K562 (cell line): ENCODE measurements at regions not wholly inside any gene's neighbourhood (a gene's known extent, or its start where the extent isn't known, plus 50 kb on each side); places are given as distances from the start of the nearest gene placed in this dataset.

Experiments used
- ATAC-seq: fragments of 200-7000 bp; cut with Tn5 transposase; 3 replicates; pipeline ENCODE4 v1.9.1; 2020; ENCODE audit warnings: moderate library complexity
- BruUV-seq: library from RNA; stranded (reverse); fragments of 400-500 nt; replicated peaks from 2 replicates; lab custom pipeline; 2021; lab: Mats Ljungman, UMichigan
- CTCF ChIA-PET: fragments of 300-600 bp; formaldehyde crosslinking; extraction: SDS; loops from one replicate; lab custom pipeline; 2021; ENCODE audit warnings: low intra/inter-chr PET ratio; lab: Yijun Ruan, JAX
- POLR2A ChIA-PET: fragments of 300-600, 350-650 bp; sonication (Branson Sonifier 250); formaldehyde crosslinking; extraction: SDS; loops from one replicate; lab custom pipeline; 2021; ENCODE audit warnings: antibody characterized with exemption, inconsistent platforms; lab: Yijun Ruan, JAX
- DNase-seq, 4 experiments: peaks; one replicate each; pipeline versions ENCODE4 v3.0.0 to v3.0.0-alpha.2; 2011 to 2018; ENCODE audit warnings: low spot score in 3 of 4, mixed read lengths in 3 of 4; ENCODE audit errors: extremely low read depth in 1 of 4
- FAIRE-seq: peaks from 2 replicates; lab custom pipeline; 2011; peaks lifted over from hg19 to GRCh38; lab: Jason Lieb, UNC
- H2AFZ ChIP-seq: 2 replicates; pipeline ENCODE4 v1.6.0; 2011; ENCODE audit warnings: low read depth, low read length, control low read depth, inconsistent platforms
- H3K27ac ChIP-seq: fragments of 200-600 bp; 3 replicates; pipeline ENCODE4 v1.8.0; 2011; ENCODE audit warnings: low read depth, mild to moderate bottlenecking, control low read depth, inconsistent platforms, low read length, moderate library complexity, mixed read lengths; ENCODE audit errors: extremely low read depth
- H3K27me3 ChIP-seq, 2 experiments: fragments of 300-600 bp in 1 of 2; 2 replicates in 1 of 2; 3 replicates in 1 of 2; pipeline versions ENCODE4 v1.6.0 to v1.8.0; 2011; ENCODE audit warnings: inconsistent platforms in 2 of 2, low read length in 2 of 2, mild to moderate bottlenecking in 1 of 2, mixed read lengths in 1 of 2, moderate library complexity in 1 of 2; ENCODE audit not compliant: control insufficient read depth in 2 of 2, insufficient read depth in 2 of 2
- H3K36me3 ChIP-seq: fragments of 300-600 bp; 3 replicates; pipeline ENCODE4 v1.8.0; 2011; ENCODE audit warnings: mild to moderate bottlenecking, low read length, inconsistent platforms; ENCODE audit not compliant: control insufficient read depth, insufficient read depth
- H3K4me1 ChIP-seq, 2 experiments: fragments of 200-600 bp in 1 of 2; replicated peaks in 1 of 2; 2 replicates in 1 of 2; 3 replicates in 1 of 2; pipeline versions ENCODE4 v1.5.1 to v1.8.0; 2011; ENCODE audit warnings: inconsistent platforms in 2 of 2, low read length in 2 of 2, mild to moderate bottlenecking in 1 of 2, mixed read lengths in 1 of 2, moderate library complexity in 1 of 2; ENCODE audit not compliant: control insufficient read depth in 2 of 2, insufficient read depth in 2 of 2
- H3K4me2 ChIP-seq: 2 replicates; pipeline ENCODE4 v1.6.1; 2011; ENCODE audit warnings: low read length, control low read depth, inconsistent platforms, mixed read lengths; ENCODE audit not compliant: insufficient read depth
- H3K4me3 ChIP-seq: fragments of 200-600 bp; sonication (generic), shearing (Covaris generic); 2 replicates; pipeline ENCODE4 v1.5.1; 2016; ENCODE audit warnings: control low read depth, inconsistent platforms
- H3K79me2 ChIP-seq: fragments of 200-600 bp; 3 replicates; pipeline ENCODE4 v1.8.0; 2011; ENCODE audit warnings: low read length, inconsistent platforms; ENCODE audit not compliant: control insufficient read depth, insufficient read depth
- H3K9ac ChIP-seq, 2 experiments: 2 replicates each; pipeline versions ENCODE4 v1.6.0 to v1.6.1; 2011; ENCODE audit warnings: low read depth in 2 of 2, low read length in 2 of 2, control low read depth in 1 of 2, inconsistent platforms in 1 of 2, mild to moderate bottlenecking in 1 of 2, mixed read lengths in 1 of 2; ENCODE audit not compliant: insufficient read depth in 1 of 2
- H3K9me1 ChIP-seq: one replicate; pipeline ENCODE4 v1.6.0; 2011; ENCODE audit warnings: inconsistent platforms, mild to moderate bottlenecking, low read length, moderate library complexity; ENCODE audit not compliant: control insufficient read depth, insufficient read depth
- H3K9me3 ChIP-seq: replicated peaks from 2 replicates; pipeline ENCODE4 v1.5.1; 2011; ENCODE audit warnings: low read depth, low read length, inconsistent platforms; ENCODE audit not compliant: control insufficient read depth, insufficient read depth
- H4K20me1 ChIP-seq: replicated peaks from 2 replicates; pipeline ENCODE4 v1.6.1; 2011; ENCODE audit warnings: low read length, inconsistent platforms, mixed read lengths; ENCODE audit not compliant: control insufficient read depth, insufficient read depth
- BDP1 ChIP-seq: IDR thresholded peaks from 3 replicates; pipeline ENCODE4 v1.6.1; 2011; ENCODE audit not compliant: insufficient read length, insufficient read depth
- ETS2 ChIP-seq: IDR thresholded peaks from 2 replicates; pipeline ENCODE4 v1.6.1; 2016; ENCODE audit warnings: borderline replicate concordance, missing genetic modification characterization, mild to moderate bottlenecking, moderate library complexity, missing compliant biosample characterization; ENCODE audit not compliant: poor library complexity, severe bottlenecking
- GTF2E2 ChIP-seq: fragments of 200-800 bp; sonication (Bioruptor generic); IDR thresholded peaks from 2 replicates; pipeline ENCODE4 v1.6.1; 2016; ENCODE audit warnings: missing genetic modification characterization, missing compliant biosample characterization
- IFI16 ChIP-seq: fragments of 250-450 bp; sonication (Bioruptor Pico); IDR thresholded peaks from 2 replicates; pipeline ENCODE4 v2.1.2; 2022; ENCODE audit warnings: mild to moderate bottlenecking, inconsistent platforms
- LEF1 ChIP-seq: fragments of 450-650 bp; IDR thresholded peaks from 2 replicates; pipeline ENCODE4 v1.6.1; 2016; ENCODE audit warnings: mild to moderate bottlenecking
- NONO ChIP-seq, 2 experiments: fragments of 200-400 bp in 1 of 2; fragments of 450-650 bp in 1 of 2; formaldehyde crosslinking in 1 of 2; IDR thresholded peaks; 2 replicates each; pipeline ENCODE4 v1.6.1; 2017; ENCODE audit warnings: low read depth in 2 of 2, mild to moderate bottlenecking in 2 of 2, moderate library complexity in 2 of 2, low read length in 1 of 2
- TBL1XR1 ChIP-seq, 2 experiments: IDR thresholded peaks; 2 replicates each; pipeline ENCODE4 v1.6.1; 2012; ENCODE audit warnings: improper control_type of control experiment in 2 of 2, low read length in 2 of 2, mild to moderate bottlenecking in 1 of 2
- ZMIZ1 ChIP-seq, 2 experiments: fragments of 150-350 bp in 1 of 2; IDR thresholded peaks; 2 replicates each; pipeline ENCODE4 v1.6.1; 2012 to 2016; ENCODE audit warnings: low read depth in 2 of 2, low read length in 2 of 2, mild to moderate bottlenecking in 1 of 2, moderate library complexity in 1 of 2
- ZNF707 ChIP-seq: fragments of 250-450 bp; sonication (Bioruptor Pico); conservative IDR thresholded peaks from 2 replicates; pipeline ENCODE4 v1.8.0; 2022; ENCODE audit warnings: inconsistent platforms, mild to moderate bottlenecking, moderate library complexity
- WGBS: fragments of 100-300 bp; shearing (Covaris generic); methylation state at CpG from one replicate; pipeline ENCODE4 v1.1.6; 2016; ENCODE audit warnings: low coverage, mixed read lengths; ENCODE audit not compliant: insufficient coverage; ENCODE audit errors: missing lambda C conversion rate; 5-methylcytosine and 5-hydroxymethylcytosine counted together
- in situ Hi-C: fragments of 300-500 bp; cut with MboI; formaldehyde crosslinking; loops from 4 replicates; pipeline ENCODE4 v1.15.0; 2018; ENCODE audit warnings: inconsistent platforms, mixed read lengths
- intact Hi-C: fragments of 100-400 bp; cut with micrococcal nuclease; formaldehyde crosslinking; loops from 2 replicates; pipeline ENCODE4 v1.14.2; 2022

GRCh38 chr4:67019686-67020437 lies 525.4 kb downstream of the CENPC start:
- no peaks in the 10 kb centered on the region for H3K9me3 ChIP-seq
- no peak overlapping the region for H3K9ac ChIP-seq
- no peak overlapping the region for H3K4me2 ChIP-seq
- H3K79me2 ChIP-seq: no peaks in the 10 kb centered on the region
- no peak overlapping the region for H2AFZ ChIP-seq
- CTCF ChIA-PET: no interaction called here
- no peaks in the 10 kb centered on the region for H4K20me1 ChIP-seq
- H3K36me3 ChIP-seq: no peaks in the 10 kb centered on the region
- no peak overlapping the region for H3K27ac ChIP-seq
- intact Hi-C loops: no loop called here
- no peaks in the 10 kb centered on the region for H3K27me3 ChIP-seq
- no peak overlapping the region for H3K4me3 ChIP-seq
- no peaks in the 10 kb centered on the region for H3K4me1 ChIP-seq
- DNase-seq: no peak
- H3K9me1 ChIP-seq: no peaks in the 10 kb centered on the region
- POLR2A ChIA-PET: no interaction called here
- no peak for ATAC-seq
- FAIRE-seq: no peak
- in situ Hi-C loops: no loop called here
- 3% methylated on average over 3 of the region's 3 CpGs for WGBS
- no peak for TF ChIP-seq LEF1
- no peak for TF ChIP-seq ETS2
- TF ChIP-seq GTF2E2 (tag): no peak
- no peak for TF ChIP-seq ZNF707 (CRISPR knock-in tag)
- no peak for TF ChIP-seq TBL1XR1 (IDR thresholded peaks at IDR 0.05; ENCODE audit: low read length in 2 of 2)
- no peak for TF ChIP-seq ZMIZ1 (IDR thresholded peaks at IDR 0.05; ENCODE audit: low read depth in 2 of 2, low read length in 2 of 2)
- no peak for TF ChIP-seq NONO (IDR thresholded peaks at IDR 0.05; ENCODE audit: low read depth in 2 of 2, low read length in 1 of 2)
- no peak for TF ChIP-seq IFI16 (CRISPR knock-in tag)
- no peak for TF ChIP-seq BDP1
- no TSS peak for BruUV-seq
